Skin epidermis (tissue), 12 donors: ENCODE measurements at regions not wholly inside any gene's neighbourhood (a gene's known extent, or its start where the extent isn't known, plus 50 kb on each side); places are given as distances from the start of the nearest gene placed in this dataset.

Source experiments
- H3K27ac ChIP-seq, 21 experiments: fragments of 200-600 bp; sonication (generic) in 11 of 21; one replicate each; pipeline ENCODE4 v1.5.0; 2020; ENCODE audit warnings: mild to moderate bottlenecking in 3 of 21, inconsistent platforms in 2 of 21, moderate library complexity in 2 of 21
- H3K4me3 ChIP-seq, 7 experiments: fragments of 200-600 bp; sonication (generic) in 2 of 7; one replicate each; pipeline ENCODE4 v1.5.0; 2020; ENCODE audit warnings: inconsistent platforms in 2 of 7, mild to moderate bottlenecking in 2 of 7, moderate library complexity in 1 of 7

- Histone ChIP-seq H3K27ac (no peak overlapping the region), H3K4me3 (no peak overlapping the region)
These were observed 186.6 kb upstream of the DIO3 start for GRCh38 chr14:101374373-101375338.

- no peak overlapping the region for H3K27ac ChIP-seq
- H3K4me3 ChIP-seq, result no peak overlapping the region
These were observed 184.2 kb upstream of the DIO3 start for GRCh38 chr14:101377069-101377468.

- Histone ChIP-seq H3K27ac (no peak overlapping the region), H3K4me3 (no peak overlapping the region)
These were observed 181.5 kb upstream of the DIO3 start for GRCh38 chr14:101379842-101380241.

GRCh38 chr14:101380512-101380911 lies 180.8 kb upstream of the DIO3 start:
- no peak overlapping the region for H3K4me3 ChIP-seq
- no peak overlapping the region for H3K27ac ChIP-seq

GRCh38 chr14:101380940-101381339 lies 180.4 kb upstream of the DIO3 start:
- Histone ChIP-seq H3K27ac (no peak overlapping the region), H3K4me3 (no peak overlapping the region)

GRCh38 chr14:101383737-101384338 lies 177.5 kb upstream of the DIO3 start:
- Histone ChIP-seq H3K27ac (no peak overlapping the region), H3K4me3 (no peak overlapping the region)

- H3K4me3 ChIP-seq, result no peak overlapping the region
These were observed 166.9 kb upstream of the DIO3 start for GRCh38 chr14:101394374-101394773.

GRCh38 chr14:101395779-101396178 lies 165.5 kb upstream of the DIO3 start:
- no peak overlapping the region for H3K27ac ChIP-seq
- H3K4me3 ChIP-seq, result no peak overlapping the region

More at GRCh38 chr14:101394374-101394773, 166.9 kb upstream of the DIO3 start:
- H3K27ac ChIP-seq, result no peak overlapping the region

- H3K4me3 ChIP-seq, result no peak overlapping the region
- H3K27ac ChIP-seq, result no peak overlapping the region
These were observed 164.1 kb upstream of the DIO3 start for GRCh38 chr14:101397206-101397605.

- H3K27ac ChIP-seq, result no peak overlapping the region
- no peak overlapping the region for H3K4me3 ChIP-seq
These were observed 163.3 kb upstream of the DIO3 start for GRCh38 chr14:101398011-101398410.

- Histone ChIP-seq H3K4me3 (no peak overlapping the region), H3K27ac (peak overlapping the region in 1 of 21 experiments; percentile 12)
These were observed 161.4 kb upstream of the DIO3 start for GRCh38 chr14:101399737-101400517.

GRCh38 chr14:101400830-101401229 lies 160.5 kb upstream of the DIO3 start:
- Histone ChIP-seq H3K27ac (peak overlapping the region in 2 of 21 experiments; percentile 12 to 62), H3K4me3 (no peak overlapping the region)

GRCh38 chr14:101402936-101403660 lies 158.2 kb upstream of the DIO3 start:
- Histone ChIP-seq H3K4me3 (no peak overlapping the region), H3K27ac (peak overlapping the region in 7 of 21 experiments; percentile 12 to 74 (median 21))

GRCh38 chr14:101404426-101405170 lies 156.7 kb upstream of the DIO3 start:
- no peak overlapping the region for H3K4me3 ChIP-seq
- H3K27ac ChIP-seq, result peak overlapping the region in 1 of 21 experiments; percentile 3

- H3K4me3 ChIP-seq, result no peak overlapping the region
- H3K27ac ChIP-seq, result no peak overlapping the region
These were observed 156.0 kb upstream of the DIO3 start for GRCh38 chr14:101405171-101405883.

- H3K4me3 ChIP-seq, result no peak overlapping the region
- H3K27ac ChIP-seq, result peak overlapping the region in 1 of 21 experiments; percentile 42
These were observed 154.4 kb upstream of the DIO3 start for GRCh38 chr14:101406921-101407320.

- H3K27ac ChIP-seq, result peak overlapping the region in 2 of 21 experiments; percentile 42 to 72
These were observed 154.0 kb upstream of the DIO3 start for GRCh38 chr14:101407328-101407727.

More at GRCh38 chr14:101407328-101407727, 154.0 kb upstream of the DIO3 start:
- no peak overlapping the region for H3K4me3 ChIP-seq
